Lower leg skin (tissue), 3 donors: ENCODE measurements at regions not wholly inside any gene's neighbourhood (a gene's known extent, or its start where the extent isn't known, plus 50 kb on each side); places are given as distances from the start of the nearest gene placed in this dataset.

ENCODE experiments used
- CTCF ChIP-seq, 3 donors: fragments of 450-650 bp; IDR thresholded peaks; one replicate each; pipeline ENCODE4 v1.5.1; 2016; ENCODE audit warnings: antibody characterized with exemption in 3 of 3, mild to moderate bottlenecking in 3 of 3, moderate library complexity in 2 of 3
- POLR2A ChIP-seq, 2 donors: fragments of 450-650 bp; IDR thresholded peaks; one replicate each; pipeline ENCODE4 v1.6.1; 2016 to 2017; ENCODE audit warnings: antibody characterized with exemption in 2 of 2, mild to moderate bottlenecking in 1 of 2, moderate library complexity in 1 of 2

- TF ChIP-seq CTCF (IDR thresholded peaks at IDR 0.05) (no peak), POLR2A (IDR thresholded peaks at IDR 0.05) (no peak)
Measured at GRCh38 chr9:113658545-113658895, 195.0 kb downstream of the RGS3 start.
